Fibroblast of the aortic adventitia (primary cell): ENCODE measurements at regions not wholly inside any gene's neighbourhood (a gene's known extent, or its start where the extent isn't known, plus 50 kb on each side); places are given as distances from the start of the nearest gene placed in this dataset.

Experiments used
- DNase-seq: peaks from one replicate; pipeline ENCODE4 v3.0.0-alpha.2; 2010; ENCODE audit warnings: low read depth
- H3K4me3 ChIP-seq: 2 replicates; pipeline ENCODE4 v1.5.1; 2011; ENCODE audit warnings: low read depth, mild to moderate bottlenecking, control low read depth, low read length, moderate library complexity
- CTCF ChIP-seq: IDR thresholded peaks from 2 replicates; pipeline ENCODE4 v1.5.1; 2011; ENCODE audit warnings: mild to moderate bottlenecking, low read length, control low read depth, inconsistent platforms; ENCODE audit not compliant: insufficient read depth

- no peak for DNase-seq
- H3K4me3 ChIP-seq = no peak overlapping the region
- no peak for TF ChIP-seq CTCF
These were observed 301.4 kb downstream of the TSN start for GRCh38 chr2:122056853-122057252.

GRCh38 chr2:122061206-122061605 lies 305.8 kb downstream of the TSN start:
- no peak for DNase-seq
- no peak for TF ChIP-seq CTCF
- H3K4me3 ChIP-seq = no peak overlapping the region

- H3K4me3 ChIP-seq = no peak overlapping the region
- TF ChIP-seq CTCF = no peak
- DNase-seq = no peak
These were observed 306.4 kb downstream of the TSN start for GRCh38 chr2:122061831-122062230.

- H3K4me3 ChIP-seq = no peak overlapping the region
- DNase-seq = no peak
- TF ChIP-seq CTCF = no peak
These were observed 307.1 kb downstream of the TSN start for GRCh38 chr2:122062506-122062905.

- TF ChIP-seq CTCF = no peak
- no peak overlapping the region for H3K4me3 ChIP-seq
- DNase-seq = no peak
These were observed 308.3 kb downstream of the TSN start for GRCh38 chr2:122063716-122064115.

GRCh38 chr2:122070241-122070731 lies 314.8 kb downstream of the TSN start:
- peak; percentile 39 for DNase-seq
- TF ChIP-seq CTCF = no peak

GRCh38 chr2:122072666-122073065 lies 317.2 kb downstream of the TSN start:
- no peak for TF ChIP-seq CTCF
- H3K4me3 ChIP-seq = no peak overlapping the region
- peak; percentile 23 for DNase-seq

More at GRCh38 chr2:122070241-122070731, 314.8 kb downstream of the TSN start:
- H3K4me3 ChIP-seq = no peak overlapping the region
